ENCODE measurements at regions not wholly inside any gene's neighbourhood (a gene's known extent, or its start where the extent isn't known, plus 50 kb on each side); places are given as distances from the start of the nearest gene placed in this dataset.
"Not testable (repeated sequence)": the region's sequence is repeated elsewhere in the genome, so short reads cannot be mapped to it uniquely, and the experiment has no call there.

GRCh38 chr20:51171141-51171540, 148.2 kb upstream of the KCNG1 start:
- ChIA-PET POLR2A (no interaction called here), CTCF (no interaction called here)
- no peaks in the 10 kb centered on the region for H3K9me1 ChIP-seq (replicated peaks; ENCODE audit: control insufficient read depth, extremely low read depth, insufficient read depth, low read length)
- no peak for TF ChIP-seq MAX (IDR thresholded peaks at IDR 0.05; ENCODE audit: insufficient read depth, insufficient read length)
- FAIRE-seq (no peak), DNase-seq (ENCODE audit: low read depth, low spot score) (no peak)
- no peak overlapping the region for H3K4me3 ChIP-seq (replicated peaks in 1 of 3; ENCODE audit: insufficient read depth in 1 of 3, low read depth in 1 of 3, low read length in 3 of 3)
- BruUV-seq (replicated peaks), result no TSS peak
- H3K36me3 ChIP-seq (ENCODE audit: control insufficient read depth in 2 of 2, extremely low read depth in 1 of 2, insufficient read depth in 2 of 2, low read length in 2 of 2), result no peaks in the 10 kb centered on the region
- H3K4me1 ChIP-seq (ENCODE audit: control insufficient read depth, extremely low read depth, insufficient read depth, low read length), result no peaks in the 10 kb centered on the region
- H3K4me2 ChIP-seq (ENCODE audit: insufficient read depth, low read length), result no peak overlapping the region
- no peaks in the 10 kb centered on the region for H3K79me2 ChIP-seq (ENCODE audit: control insufficient read depth, insufficient read depth, low read length)
- intact Hi-C loops (cut with micrococcal nuclease) (no loop called here), dilution Hi-C loops (cut with MboI; ENCODE audit: extremely low pct_ligation_motif_present, low sequenced_read_pairs) (no loop called here)
- H3K9ac ChIP-seq (replicated peaks; ENCODE audit: extremely low read depth, insufficient read depth, low read length), result no peak overlapping the region
- H3K27me3 ChIP-seq (ENCODE audit: control insufficient read depth in 2 of 2, insufficient read depth in 2 of 2, low read length in 2 of 2), result peaks cover 2 to 7% of the 10 kb centered on the region in 2 experiments
- H3K27ac ChIP-seq (ENCODE audit: insufficient read depth, low read depth, low read length), result no peak overlapping the region
- H3K9me3 ChIP-seq (replicated peaks; ENCODE audit: control insufficient read depth, insufficient read depth, low read length), result no peaks in the 10 kb centered on the region
- no peaks in the 10 kb centered on the region for H4K20me1 ChIP-seq (replicated peaks; ENCODE audit: control insufficient read depth, extremely low read depth, insufficient read depth, low read length)
- no peak overlapping the region for H2AFZ ChIP-seq (ENCODE audit: low read depth, low read length)

GRCh38 chr20:51169813-51170212, 146.9 kb upstream of the KCNG1 start:
- intact Hi-C loops (cut with micrococcal nuclease) (no loop called here), dilution Hi-C loops (cut with MboI; ENCODE audit: extremely low pct_ligation_motif_present, low sequenced_read_pairs) (no loop called here)
- CTCF ChIA-PET, result no interaction called here
- no peaks in the 10 kb centered on the region for H4K20me1 ChIP-seq (replicated peaks; ENCODE audit: control insufficient read depth, extremely low read depth, insufficient read depth, low read length)
- no peak overlapping the region for H3K4me3 ChIP-seq (replicated peaks in 1 of 3; ENCODE audit: insufficient read depth in 1 of 3, low read depth in 1 of 3, low read length in 3 of 3)
- no peak overlapping the region for H3K9ac ChIP-seq (replicated peaks; ENCODE audit: extremely low read depth, insufficient read depth, low read length)
- no peaks in the 10 kb centered on the region for H3K9me1 ChIP-seq (replicated peaks; ENCODE audit: control insufficient read depth, extremely low read depth, insufficient read depth, low read length)
- no peak overlapping the region for H2AFZ ChIP-seq (ENCODE audit: low read depth, low read length)
- H3K4me2 ChIP-seq (ENCODE audit: insufficient read depth, low read length), result no peak overlapping the region
- DNase-seq (ENCODE audit: low read depth, low spot score) (no peak), FAIRE-seq (no peak)
- no peaks in the 10 kb centered on the region for H3K4me1 ChIP-seq (ENCODE audit: control insufficient read depth, extremely low read depth, insufficient read depth, low read length)
- H3K79me2 ChIP-seq (ENCODE audit: control insufficient read depth, insufficient read depth, low read length), result no peaks in the 10 kb centered on the region
- no TSS peak for BruUV-seq (replicated peaks)
- H3K9me3 ChIP-seq (replicated peaks; ENCODE audit: control insufficient read depth, insufficient read depth, low read length), result no peaks in the 10 kb centered on the region
- TF ChIP-seq CTCF (IDR thresholded peaks at IDR 0.05; ENCODE audit: extremely low read depth in 1 of 2, insufficient read depth in 1 of 2, low read depth in 1 of 2, low read length in 2 of 2) (no peak), MAX (IDR thresholded peaks at IDR 0.05; ENCODE audit: insufficient read depth, insufficient read length) (no peak), EZH2 (IDR thresholded peaks at IDR 0.05; ENCODE audit: borderline replicate concordance, low read depth, low read length, severe bottlenecking) (no peak), MYC (IDR thresholded peaks at IDR 0.05; ENCODE audit: low read depth, low read length) (no peak), POLR2AphosphoS5 (IDR thresholded peaks at IDR 0.05; ENCODE audit: insufficient read depth, low read depth, low read length) (no peak), GATA2 (IDR thresholded peaks at IDR 0.05; ENCODE audit: insufficient read depth, insufficient read length, low read depth, low read length) (no peak)
- peaks cover 2 to 7% of the 10 kb centered on the region in 2 experiments for H3K27me3 ChIP-seq (ENCODE audit: control insufficient read depth in 2 of 2, insufficient read depth in 2 of 2, low read length in 2 of 2)
- no peaks in the 10 kb centered on the region for H3K36me3 ChIP-seq (ENCODE audit: control insufficient read depth in 2 of 2, extremely low read depth in 1 of 2, insufficient read depth in 2 of 2, low read length in 2 of 2)
- POLR2A ChIA-PET, result no interaction called here
- no peak overlapping the region for H3K27ac ChIP-seq (ENCODE audit: insufficient read depth, low read depth, low read length)

GRCh38 chr20:51167911-51168310, 145.0 kb upstream of the KCNG1 start:
- H3K79me2 ChIP-seq (ENCODE audit: control insufficient read depth, insufficient read depth, low read length); H4K20me1 ChIP-seq (replicated peaks; ENCODE audit: control insufficient read depth, extremely low read depth, insufficient read depth, low read length); H3K27ac ChIP-seq (ENCODE audit: insufficient read depth, low read depth, low read length); H3K9me1 ChIP-seq (replicated peaks; ENCODE audit: control insufficient read depth, extremely low read depth, insufficient read depth, low read length); FAIRE-seq; H3K36me3 ChIP-seq (ENCODE audit: control insufficient read depth in 2 of 2, extremely low read depth in 1 of 2, insufficient read depth in 2 of 2, low read length in 2 of 2); H3K27me3 ChIP-seq (ENCODE audit: control insufficient read depth in 2 of 2, insufficient read depth in 2 of 2, low read length in 2 of 2); H3K9me3 ChIP-seq (replicated peaks; ENCODE audit: control insufficient read depth, insufficient read depth, low read length); POLR2A ChIA-PET; H3K4me1 ChIP-seq (ENCODE audit: control insufficient read depth, extremely low read depth, insufficient read depth, low read length); H3K4me3 ChIP-seq (replicated peaks in 1 of 3; ENCODE audit: insufficient read depth in 1 of 3, low read depth in 1 of 3, low read length in 3 of 3); intact Hi-C loops (cut with micrococcal nuclease); BruUV-seq (replicated peaks); H3K9ac ChIP-seq (replicated peaks; ENCODE audit: extremely low read depth, insufficient read depth, low read length); H2AFZ ChIP-seq (ENCODE audit: low read depth, low read length); H3K4me2 ChIP-seq (ENCODE audit: insufficient read depth, low read length); dilution Hi-C loops (cut with MboI; ENCODE audit: extremely low pct_ligation_motif_present, low sequenced_read_pairs); DNase-seq (ENCODE audit: low read depth, low spot score): not testable (repeated sequence)
- CTCF ChIA-PET, result interaction anchor here (1.0 kb wide), 1 partner anchor 41 kb away, joined by 3 read pairs; no protein-coding TSS in a partner anchor
